Activated effector memory CD4-positive, alpha-beta T cell treated with Interleukin-2 at 50 U/mL for 16 hours (primary cell): ENCODE measurements at regions not wholly inside any gene's neighbourhood (a gene's known extent, or its start where the extent isn't known, plus 50 kb on each side); places are given as distances from the start of the nearest gene placed in this dataset.
A peak's percentile ranks its signal among the peaks of the same experiment; 100 is the strongest.
"Not testable (repeated sequence)": the region's sequence is repeated elsewhere in the genome, so short reads cannot be mapped to it uniquely, and the experiment has no call there.

Experiments used
- DNase-seq: peaks from one replicate; pipeline ENCODE4 v3.0.0-alpha.2; 2020

DNA sequence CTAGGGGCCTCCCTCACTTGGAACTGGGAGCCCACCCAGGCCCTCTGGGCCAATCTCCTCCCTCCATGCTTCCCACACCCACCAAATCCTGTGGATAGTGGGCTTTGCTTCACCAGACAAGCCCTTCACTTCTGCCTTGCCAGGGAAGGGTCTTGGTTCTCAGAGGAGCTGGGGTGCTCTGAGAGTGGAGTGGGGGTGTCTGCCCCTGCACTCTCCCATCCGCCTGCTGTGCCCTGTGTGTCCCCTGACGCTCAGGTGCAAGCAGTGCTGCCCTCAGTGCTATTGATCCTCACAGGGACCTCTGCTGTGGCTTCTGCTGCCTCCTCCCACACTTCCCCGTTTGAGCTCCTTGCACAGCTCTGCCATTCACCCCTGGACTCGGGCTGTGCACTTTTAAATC, 117.3 kb upstream of the NKX1-1 start:
- DNase-seq = no peak

DNA sequence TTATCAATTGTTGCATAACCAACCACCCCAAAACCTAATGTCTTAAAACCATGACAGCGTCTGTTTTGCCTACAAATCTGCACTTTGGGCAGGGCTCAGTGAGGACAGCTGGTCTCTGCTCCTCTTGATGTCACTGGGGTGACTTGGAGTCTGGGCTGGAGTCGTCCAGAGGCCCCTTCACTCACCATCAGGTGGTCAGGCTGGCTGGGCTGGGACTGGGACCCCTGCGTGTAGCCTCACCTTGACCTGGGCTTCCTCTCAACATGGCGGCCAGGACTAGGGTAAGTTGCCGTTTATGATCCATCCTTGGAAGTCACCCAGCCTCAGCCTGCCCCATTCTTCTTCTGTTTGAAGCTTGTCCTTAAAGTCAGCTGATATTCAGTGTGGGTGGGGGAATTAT, 116.8 kb upstream of the NKX1-1 start:
- DNase-seq = no peak

DNA sequence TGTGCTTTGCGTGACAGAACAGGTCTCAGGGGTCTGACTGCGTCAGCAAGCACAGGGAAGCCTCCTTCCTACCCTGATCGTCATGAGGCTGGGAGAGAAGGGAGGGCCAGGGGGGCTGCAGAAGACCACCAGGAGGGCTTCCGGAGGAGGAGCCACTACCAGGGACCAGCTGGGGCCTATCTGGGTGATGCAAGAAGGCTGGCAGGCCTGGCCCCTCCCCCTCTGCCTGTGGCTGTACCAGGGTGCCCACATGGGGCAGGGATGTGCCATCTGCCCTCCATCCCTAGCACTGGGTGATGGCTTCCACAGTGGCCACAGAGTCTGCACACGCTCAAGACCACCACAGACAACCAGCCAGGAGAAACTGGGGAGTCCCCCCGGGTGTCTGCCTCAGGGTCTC, 116.4 kb upstream of the NKX1-1 start:
- no peak for DNase-seq

DNA sequence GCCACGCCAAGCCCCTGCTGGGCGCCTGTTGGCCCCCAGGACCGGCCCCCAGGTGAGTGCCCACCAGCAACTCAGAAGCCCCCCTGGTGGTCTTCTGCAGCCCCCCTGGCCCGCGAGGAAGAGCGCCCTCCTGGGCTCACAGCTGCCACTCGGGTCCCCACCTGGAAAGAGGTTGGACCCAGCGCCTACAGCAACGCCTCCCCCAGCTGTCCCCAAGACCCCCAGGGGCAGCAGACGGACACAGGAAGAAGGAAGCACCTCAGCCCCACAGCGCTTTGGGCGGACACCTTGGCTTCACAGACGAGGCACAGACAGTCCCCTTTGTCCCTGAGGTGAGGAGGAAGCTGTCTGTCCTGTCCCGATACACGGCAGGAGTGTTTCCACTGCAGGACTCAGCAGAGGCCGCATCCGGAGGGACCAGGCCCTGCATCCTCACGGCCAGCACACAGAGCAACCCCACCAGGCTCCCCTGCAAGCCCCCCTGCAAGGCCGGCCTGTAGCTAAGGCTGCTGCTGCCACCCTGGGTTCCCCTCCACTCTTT, 115.6 kb upstream of the NKX1-1 start:
- no peak for DNase-seq

DNA sequence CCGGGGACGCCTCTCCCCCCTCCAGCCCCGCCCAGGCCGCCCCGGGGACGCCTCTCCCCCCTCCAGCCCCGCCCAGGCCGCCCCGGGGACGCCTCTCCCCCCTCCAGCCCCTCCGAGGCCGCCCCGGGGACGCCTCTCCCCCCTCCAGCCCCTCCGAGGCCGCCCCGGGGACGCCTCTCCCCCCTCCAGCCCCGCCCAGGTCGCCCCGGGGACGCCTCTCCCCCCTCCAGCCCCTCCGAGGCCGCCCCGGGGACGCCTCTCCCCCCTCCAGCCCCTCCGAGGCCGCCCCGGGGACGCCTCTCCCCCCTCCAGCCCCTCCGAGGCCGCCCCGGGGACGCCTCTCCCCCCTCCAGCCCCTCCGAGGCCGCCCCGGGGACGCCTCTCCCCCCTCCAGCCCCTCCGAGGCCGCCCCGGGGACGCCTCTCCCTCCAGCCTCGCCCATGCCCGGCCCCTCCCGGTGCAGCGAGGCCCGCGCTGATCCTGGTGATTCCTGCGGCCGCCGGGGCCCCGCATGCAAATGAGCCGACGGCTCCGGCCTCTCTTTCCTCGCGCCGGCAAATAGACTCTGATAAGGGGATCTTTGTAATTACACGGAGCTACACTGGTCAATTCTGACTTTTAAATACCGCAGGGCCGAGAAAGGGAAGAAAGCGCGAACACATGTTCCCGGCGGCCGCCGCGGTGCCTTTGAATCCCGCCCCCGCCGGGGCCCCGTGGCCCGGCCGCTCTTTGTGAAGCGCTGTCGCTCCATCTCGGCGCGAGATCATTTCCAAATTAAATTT, 114.7 kb upstream of the NKX1-1 start:
- DNase-seq = not testable (repeated sequence)

DNA sequence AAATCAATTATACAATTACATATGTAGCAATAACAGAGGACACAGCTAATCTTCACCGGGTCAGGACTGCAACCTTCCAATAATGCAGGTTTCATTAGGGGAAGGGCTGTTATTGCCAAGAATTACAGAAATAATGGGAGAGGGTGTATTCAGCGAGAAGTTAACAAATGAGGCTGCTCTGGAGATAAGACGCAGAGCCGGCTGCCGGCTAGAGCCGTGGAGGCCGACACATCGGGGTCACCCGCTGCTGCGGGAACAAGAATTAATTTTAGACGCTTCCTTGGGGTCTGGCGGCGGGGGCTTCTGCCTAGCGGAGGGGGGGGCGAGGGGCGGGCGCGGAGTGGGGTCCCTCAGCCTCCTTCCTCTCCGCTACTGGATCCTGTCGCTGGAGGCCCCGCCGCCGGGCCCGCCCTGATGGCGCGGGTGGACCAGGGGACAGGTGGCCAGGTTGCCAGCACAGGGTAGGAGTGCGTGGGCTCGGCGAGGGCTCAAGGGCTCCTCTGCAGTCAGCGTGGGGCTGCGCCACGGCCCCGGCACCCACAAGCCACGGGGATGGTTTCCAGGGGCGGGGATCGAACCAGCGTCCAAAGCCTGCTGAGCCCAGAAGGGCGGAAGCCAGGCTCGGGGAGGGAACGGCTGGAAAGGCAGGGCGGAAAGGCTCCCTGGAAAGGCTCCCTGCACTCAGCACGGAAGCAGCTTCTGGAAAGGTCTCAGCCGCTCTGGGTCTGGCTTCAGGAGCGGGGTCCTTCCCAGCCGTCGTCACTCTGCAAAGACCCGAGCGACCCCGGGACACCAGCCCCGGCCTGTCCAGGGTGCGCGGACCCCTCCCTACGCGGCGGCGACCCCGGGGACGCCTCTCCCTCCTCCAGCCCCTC, 113.8 kb upstream of the NKX1-1 start:
- no peak for DNase-seq

DNA sequence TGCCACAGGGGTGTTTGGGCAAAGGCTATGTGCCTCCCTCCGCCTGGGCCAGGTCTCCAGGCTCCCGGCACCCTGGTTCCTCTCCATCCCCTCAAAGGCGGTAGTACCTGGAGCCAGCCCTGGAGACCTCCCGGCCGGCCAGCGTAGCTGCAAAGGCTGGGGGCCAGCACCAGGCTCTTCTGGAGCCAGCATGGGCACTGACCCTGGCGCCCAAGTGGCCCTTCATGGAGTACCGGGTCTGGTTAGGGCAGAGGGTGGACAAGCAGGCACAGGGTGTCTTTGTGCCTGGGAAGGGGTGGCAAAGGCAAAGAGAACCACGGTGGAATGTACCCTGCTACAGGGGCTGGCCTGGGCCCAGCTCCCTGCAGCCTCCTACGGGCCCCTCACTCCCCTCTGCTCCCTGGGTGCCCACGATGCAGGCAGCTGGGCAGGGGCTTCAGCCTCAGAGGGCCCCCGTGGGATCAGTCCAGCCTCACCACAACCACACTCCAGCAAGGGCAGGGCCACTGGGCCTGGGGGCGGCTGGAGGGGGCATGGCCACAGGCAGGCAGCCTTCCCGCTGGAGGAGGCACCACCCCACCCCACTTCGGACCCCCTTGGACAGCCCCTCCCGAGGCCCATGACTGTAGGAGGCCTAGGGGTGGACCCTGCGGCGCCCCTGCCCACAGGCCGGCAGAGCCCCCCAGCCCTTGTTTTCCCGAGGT, 112.9 kb upstream of the NKX1-1 start:
- no peak for DNase-seq

DNA sequence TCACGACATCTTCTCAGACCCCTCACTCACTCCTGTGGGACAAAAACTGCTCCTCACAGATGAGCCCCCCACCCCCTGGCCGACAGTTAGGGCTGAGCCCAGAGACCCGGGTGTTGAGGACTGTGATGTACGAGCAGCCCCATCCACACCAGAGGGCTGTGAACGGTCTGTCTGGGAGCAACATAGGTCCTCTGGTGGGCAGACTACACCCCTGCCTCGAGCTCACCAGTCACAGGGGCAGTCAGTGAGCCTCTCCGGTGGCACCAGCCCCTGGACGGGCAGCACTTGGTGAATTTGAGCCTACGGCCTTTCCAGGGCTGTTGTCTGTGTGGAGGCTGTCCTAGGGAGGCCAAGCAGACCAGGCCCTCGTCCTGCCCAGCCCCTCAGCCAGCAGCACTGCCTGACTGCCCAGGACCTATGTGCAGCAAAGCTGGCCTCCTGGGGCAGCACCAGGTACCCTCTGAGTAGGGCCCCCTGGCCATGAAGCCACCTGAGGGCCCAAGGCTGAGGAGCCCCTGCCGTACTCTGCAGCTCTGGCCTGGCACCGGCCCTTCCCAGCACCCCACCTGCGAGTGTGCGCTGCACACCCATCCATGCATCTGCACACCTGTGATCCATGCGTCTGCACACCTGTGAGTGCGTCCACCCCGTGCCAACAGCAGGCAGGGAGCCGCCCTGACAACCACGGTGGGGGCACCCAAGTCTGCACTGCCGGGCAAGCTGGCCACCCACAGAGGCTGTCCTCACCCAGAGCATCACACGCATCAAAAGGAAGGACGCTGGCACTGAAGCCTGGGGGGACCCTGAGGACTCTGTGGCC, 111.6 kb upstream of the NKX1-1 start:
- DNase-seq = no peak

DNA sequence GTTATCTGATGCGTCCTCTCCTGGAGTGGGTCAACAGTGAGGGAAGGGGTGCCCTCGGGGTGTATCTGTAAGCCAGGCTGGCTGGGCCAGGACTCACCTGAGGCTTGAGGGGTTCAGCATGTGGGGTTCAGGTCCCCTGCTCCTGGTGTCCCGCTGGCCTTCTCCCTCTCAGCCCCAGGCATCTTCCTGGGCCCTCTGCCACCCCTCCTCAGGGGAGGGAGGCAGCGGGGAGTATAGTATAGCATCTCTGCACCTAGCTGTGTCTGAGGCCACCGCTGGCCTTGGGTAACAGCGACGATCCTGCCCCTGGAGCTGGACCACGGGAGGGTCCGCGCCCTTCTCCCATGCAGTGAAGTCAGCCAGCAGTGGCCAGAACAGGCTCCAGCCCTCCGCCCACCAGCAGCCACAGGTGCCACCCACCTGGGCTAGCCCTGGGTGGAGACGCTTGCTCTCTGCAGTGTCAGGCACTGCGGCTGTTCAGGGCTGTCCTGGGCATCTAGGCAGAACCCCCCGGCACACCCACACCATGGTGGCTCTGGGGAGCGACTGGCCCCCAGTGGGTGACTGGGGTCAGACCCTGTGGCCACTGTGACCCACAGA, 110.7 kb upstream of the NKX1-1 start:
- no peak for DNase-seq

DNA sequence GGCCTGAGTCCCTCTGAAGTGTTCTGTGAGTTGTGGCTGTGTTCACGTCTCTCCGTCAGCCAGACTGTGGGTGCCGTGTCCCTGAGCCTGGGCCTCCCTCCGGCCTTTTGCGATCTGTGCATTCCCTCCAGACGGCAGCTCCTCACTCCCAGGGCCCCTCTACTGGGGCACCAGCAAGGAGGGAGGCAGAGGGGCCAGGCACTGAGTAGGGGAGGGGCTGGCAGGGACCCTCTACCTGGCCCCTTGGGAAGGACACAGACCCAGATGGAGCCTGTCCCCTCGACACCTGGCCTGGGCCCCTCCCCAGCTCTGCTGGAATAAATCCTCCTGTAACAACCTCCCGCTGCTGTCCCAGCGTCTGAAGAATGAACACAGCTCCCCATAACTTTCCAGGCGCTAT, 110.0 kb upstream of the NKX1-1 start:
- no peak for DNase-seq

DNA sequence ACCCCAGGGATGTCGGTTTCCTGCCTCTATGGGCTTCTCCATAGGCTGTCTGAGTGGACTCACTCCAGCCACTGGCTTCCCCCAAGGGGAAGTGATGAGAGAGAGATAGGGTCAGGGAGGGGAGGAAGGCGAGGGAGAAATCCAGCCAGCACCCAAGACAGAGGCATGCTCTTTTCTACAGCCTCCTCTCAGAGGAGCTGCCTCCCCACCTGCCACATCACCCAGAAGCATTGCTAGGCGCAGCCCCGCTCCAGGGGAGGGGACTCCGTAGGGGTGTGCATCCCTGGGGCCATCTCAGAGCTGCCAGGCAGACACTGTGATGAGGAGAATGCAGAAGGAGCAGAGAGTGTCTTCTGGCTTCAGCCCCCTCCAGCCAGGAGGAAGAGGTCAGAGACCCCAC, 109.5 kb upstream of the NKX1-1 start:
- DNase-seq = no peak

DNA sequence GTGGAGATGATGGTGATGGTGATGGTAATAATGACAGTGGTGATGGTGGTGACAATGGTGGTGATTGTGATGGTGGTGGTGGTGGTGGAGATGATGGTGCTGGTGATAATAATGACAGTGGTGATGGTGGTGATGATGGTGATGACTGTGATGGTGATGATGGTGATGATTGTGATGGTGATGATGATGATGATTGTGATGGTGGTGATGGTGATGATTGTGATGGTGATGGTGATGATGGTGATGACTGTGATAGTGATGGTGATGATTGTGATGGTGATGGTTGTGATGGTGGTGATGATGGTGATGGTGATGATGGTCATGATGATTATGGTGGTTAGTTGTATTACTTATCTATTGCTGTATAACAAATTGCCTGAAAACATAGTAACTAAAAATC, 108.9 kb upstream of the NKX1-1 start:
- no peak for DNase-seq

DNA sequence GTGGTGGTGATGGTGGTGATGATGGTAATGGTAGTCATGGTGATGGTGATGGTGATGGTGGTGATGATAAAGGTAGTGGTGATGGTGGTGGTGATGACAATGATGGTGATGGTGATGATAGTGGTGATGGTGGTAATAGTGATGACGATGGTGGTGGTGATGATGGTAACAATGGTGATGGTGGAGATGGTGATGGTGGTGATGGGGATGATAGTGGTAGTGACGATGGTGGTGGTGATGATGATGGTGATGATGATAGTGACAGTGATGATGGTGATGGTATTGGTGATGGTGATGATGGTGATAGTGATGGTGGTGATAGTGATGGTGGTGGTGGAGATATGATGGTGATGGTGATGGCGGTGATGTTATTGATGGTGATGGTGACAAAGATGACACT, 108.4 kb upstream of the NKX1-1 start:
- no peak for DNase-seq

DNA sequence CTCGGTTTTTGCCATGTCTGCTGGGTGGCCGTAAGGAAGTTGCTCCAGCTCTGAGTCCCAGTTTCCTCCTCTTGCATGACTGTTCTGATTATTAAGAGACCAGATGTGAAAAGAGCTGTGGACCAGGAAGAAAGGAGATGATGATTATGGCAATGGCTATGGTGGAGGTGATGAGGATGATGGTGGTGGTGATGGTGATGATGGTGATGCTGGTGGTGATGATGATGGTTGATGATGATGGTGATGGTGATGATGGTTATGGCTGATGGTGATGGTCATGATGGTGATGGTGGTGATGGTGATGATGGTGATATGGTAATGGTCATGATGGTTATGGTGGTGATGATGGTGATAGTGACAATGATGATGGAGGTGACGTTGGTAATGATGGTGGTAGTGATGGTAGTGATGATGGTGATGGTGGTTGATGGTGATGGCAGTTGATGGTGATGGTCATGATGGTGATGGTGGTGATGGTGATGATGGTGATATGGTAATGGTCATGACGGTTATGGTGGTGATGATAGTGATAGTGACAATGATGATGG, 107.8 kb upstream of the NKX1-1 start:
- DNase-seq = no peak

DNA sequence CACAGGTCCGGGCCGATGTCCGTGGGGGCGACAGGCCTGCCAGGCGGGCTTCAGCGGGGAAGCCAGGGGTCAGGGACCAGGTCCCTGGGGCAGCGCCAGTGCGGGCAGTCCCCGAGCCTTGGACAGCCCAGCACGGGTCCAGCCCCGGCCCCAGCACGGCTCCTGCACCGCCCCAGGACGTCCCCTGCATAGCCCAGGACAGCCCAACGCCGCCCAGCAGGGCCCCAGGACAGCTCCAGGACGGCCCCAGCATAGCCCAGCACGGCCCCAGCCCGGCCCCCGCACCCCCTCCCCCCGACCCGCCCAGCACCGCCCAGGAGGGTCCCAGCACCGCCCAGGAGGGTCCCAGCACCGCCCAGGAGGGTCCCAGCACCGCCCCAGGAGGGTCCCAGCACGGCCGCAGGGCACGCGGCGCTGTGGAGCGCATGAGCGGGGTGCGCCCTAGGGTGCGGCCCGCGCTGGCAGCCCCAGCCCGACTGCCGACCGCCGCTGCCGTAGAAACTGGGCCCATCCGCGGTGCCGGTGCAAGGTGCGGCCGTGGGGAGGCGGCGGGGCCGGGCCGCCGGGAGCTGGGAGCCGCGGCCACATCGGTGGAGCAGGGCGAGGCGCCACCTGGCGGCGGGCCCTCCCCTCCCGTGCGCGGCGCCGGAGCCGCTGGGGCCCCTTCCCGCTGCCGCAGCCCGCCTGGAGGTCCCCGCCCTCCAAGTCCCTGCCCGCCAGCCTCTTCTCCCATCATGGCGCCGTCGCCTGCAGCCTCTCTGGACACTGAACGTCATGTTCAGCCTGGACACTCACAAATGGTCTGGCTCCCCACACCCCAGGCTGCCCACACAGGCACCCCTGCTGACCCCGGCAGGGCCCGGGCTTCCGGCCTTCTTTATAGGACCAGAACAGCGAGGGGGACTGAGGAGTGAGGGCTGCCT, 106.8 kb upstream of the NKX1-1 start:
- peak; percentile 19 for DNase-seq

DNA sequence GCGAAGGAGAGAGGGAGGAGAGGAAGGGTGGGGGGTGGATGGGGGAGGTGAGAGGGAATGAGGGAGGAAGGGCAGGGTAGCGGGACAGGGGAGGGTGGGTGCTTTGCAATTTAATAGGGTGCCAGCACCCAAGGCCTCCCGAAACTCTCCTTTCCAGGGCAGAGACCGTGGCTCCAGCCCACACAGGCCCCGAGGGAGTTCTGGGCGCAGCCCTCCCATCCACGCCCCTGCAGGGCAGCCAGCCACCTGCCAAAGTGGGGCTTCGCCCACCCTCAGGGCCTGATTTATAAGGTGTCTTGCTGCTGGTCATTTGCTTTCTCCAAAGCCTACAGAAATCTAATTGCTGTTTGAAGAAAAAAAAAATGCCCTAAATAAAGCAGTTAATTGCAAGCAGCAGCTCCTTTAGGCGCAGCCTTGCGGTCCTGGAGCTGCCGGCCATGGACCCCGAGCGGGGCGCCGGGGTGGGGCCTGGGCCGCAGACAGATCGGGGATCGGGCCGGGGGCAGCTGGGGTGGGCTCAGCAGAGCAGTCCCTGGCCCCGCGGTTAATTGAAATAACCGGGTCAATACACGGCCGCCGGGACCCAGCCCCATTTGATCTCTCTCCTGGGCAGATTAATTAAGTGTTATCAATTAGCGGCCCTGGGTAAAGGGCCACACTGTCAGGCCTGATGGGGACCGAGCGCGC, 106.0 kb upstream of the NKX1-1 start:
- no peak for DNase-seq

DNA sequence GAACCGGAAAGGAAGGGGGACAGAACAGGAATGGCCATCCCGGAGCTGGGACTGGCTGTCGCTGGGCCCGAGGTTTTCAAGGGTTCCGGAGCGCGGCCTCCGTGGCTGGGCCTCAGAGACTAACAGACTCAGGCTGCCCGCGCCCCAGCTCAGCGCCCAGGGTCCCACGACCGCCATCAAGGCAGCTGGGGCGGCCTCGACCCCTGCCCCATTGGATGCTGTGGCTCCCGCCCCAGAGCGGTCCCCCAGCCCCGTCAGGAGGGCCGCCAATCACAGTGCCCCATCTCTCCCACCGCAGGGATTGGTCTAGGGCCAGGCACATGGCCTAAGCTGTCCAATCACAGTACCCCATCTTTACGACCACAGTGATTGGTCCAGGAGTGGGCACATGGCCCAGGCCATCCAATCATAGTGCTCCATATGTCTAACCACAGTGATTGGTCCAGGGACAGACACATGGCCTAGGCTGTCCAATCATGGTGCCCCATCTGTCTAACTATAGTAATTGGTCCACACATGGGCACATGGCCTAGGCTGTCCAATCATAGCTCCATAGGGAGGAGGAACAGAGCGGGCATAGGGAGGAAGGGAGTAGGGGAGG, 105.3 kb upstream of the NKX1-1 start:
- peak; percentile 12 for DNase-seq

DNA sequence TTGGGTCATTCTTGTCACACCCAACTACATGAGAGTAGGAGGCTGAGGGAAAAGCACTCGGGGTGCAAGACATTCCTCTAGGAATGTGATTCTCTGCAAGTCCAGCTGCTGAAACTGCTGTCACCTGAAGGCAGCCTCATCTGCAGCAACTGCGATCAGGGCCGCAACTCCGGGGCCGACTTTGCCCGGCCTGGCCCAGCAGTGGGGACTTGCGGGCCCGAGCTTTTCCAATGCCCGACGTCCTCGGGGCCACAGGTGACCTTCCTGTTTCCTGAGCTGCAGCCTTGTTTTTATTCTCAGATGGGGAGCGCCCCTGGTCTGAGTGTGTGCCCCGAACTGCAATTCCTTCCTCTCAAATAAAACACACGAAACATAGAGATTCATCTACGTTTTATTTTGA, 104.7 kb upstream of the NKX1-1 start:
- no peak for DNase-seq

DNA sequence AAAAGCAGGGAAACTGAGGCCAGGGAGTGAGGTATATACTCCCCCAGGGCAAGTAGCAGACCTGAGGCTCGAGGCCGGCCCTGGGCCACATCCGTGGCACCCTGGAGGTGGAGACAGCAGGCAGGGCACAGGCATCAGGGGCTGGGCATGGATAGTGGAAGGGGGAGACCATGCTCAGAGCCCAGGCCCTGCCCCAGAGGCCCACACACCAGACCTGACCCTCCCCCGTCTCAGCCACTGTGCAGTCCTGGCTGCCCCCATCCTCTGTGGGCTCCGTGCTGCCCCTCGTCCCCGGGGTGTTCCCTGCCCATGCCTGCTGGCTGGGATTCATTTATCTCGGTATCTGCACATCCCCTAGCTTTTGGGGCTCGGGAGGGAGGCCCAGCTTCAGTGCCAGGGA, 103.1 kb upstream of the NKX1-1 start:
- no peak for DNase-seq
